ENCODE measurements at regions not wholly inside any gene's neighbourhood (a gene's known extent, or its start where the extent isn't known, plus 50 kb on each side); places are given as distances from the start of the nearest gene placed in this dataset.

- in situ Hi-C loops (cut with MboI), result no loop called here
- no peak for TF ChIP-seq EZH2phosphoT487 (IDR thresholded peaks at IDR 0.05; ENCODE audit: insufficient read depth, low read depth)
- TF ChIP-seq EZH2 (IDR thresholded peaks at IDR 0.05; ENCODE audit: insufficient read depth, poor library complexity, severe bottlenecking), result no peak
- Histone ChIP-seq H3K9ac (no peak overlapping the region), H3K4me1 (ENCODE audit: insufficient read depth) (no peaks in the 10 kb centered on the region), H3K9me2 (ENCODE audit: insufficient read depth) (no peaks in the 10 kb centered on the region), H4K20me1 (ENCODE audit: insufficient read depth) (no peaks in the 10 kb centered on the region), H3K9me3 (ENCODE audit: low read depth) (no peaks in the 10 kb centered on the region), H3K79me2 (ENCODE audit: insufficient read depth) (no peaks in the 10 kb centered on the region), H3K27me3 (replicated peaks; ENCODE audit: insufficient read depth) (no peaks in the 10 kb centered on the region), H3K36me3 (ENCODE audit: low read depth) (no peaks in the 10 kb centered on the region), H2AFZ (no peak overlapping the region), H3F3A (ENCODE audit: insufficient read depth) (no peaks in the 10 kb centered on the region), H3K27ac (no peak overlapping the region), H3K4me2 (ENCODE audit: unreplicated experiment) (no peak overlapping the region), H3K4me3 (no peak overlapping the region)
- no peak for DNase-seq
- WGBS, 2 experiments (ENCODE audit: low coverage in 1 of 2, low lambda C conversion rate in 2 of 2, missing lambda C conversion rate in 2 of 2), result 70 to 72% methylated on average over 2 of the region's 2 CpGs
Observed at GRCh38 chr13:97559030-97559429, 125.1 kb downstream of the RAP2A start.

- Histone ChIP-seq H3K9ac (no peak overlapping the region), H3K27me3 (replicated peaks; ENCODE audit: insufficient read depth) (no peaks in the 10 kb centered on the region), H4K20me1 (ENCODE audit: insufficient read depth) (no peaks in the 10 kb centered on the region), H3K9me2 (ENCODE audit: insufficient read depth) (no peaks in the 10 kb centered on the region), H3K36me3 (ENCODE audit: low read depth) (no peaks in the 10 kb centered on the region), H3K79me2 (ENCODE audit: insufficient read depth) (no peaks in the 10 kb centered on the region), H3F3A (ENCODE audit: insufficient read depth) (no peaks in the 10 kb centered on the region), H2AFZ (no peak overlapping the region), H3K27ac (no peak overlapping the region), H3K4me3 (no peak overlapping the region), H3K4me2 (ENCODE audit: unreplicated experiment) (no peak overlapping the region), H3K4me1 (ENCODE audit: insufficient read depth) (no peaks in the 10 kb centered on the region), H3K9me3 (ENCODE audit: low read depth) (no peaks in the 10 kb centered on the region)
- 82 to 87% methylated on average over 3 of the region's 3 CpGs for WGBS, 2 experiments (ENCODE audit: low coverage in 1 of 2, low lambda C conversion rate in 2 of 2, missing lambda C conversion rate in 2 of 2)
- TF ChIP-seq EZH2phosphoT487 (IDR thresholded peaks at IDR 0.05; ENCODE audit: insufficient read depth, low read depth) (no peak), EZH2 (IDR thresholded peaks at IDR 0.05; ENCODE audit: insufficient read depth, poor library complexity, severe bottlenecking) (no peak)
- in situ Hi-C loops (cut with MboI), result no loop called here
- no peak for DNase-seq
Observed at GRCh38 chr13:97559981-97560380, 126.0 kb downstream of the RAP2A start.

GRCh38 chr13:97561182-97561581 lies 127.2 kb downstream of the RAP2A start:
- TF ChIP-seq EZH2 (IDR thresholded peaks at IDR 0.05; ENCODE audit: insufficient read depth, poor library complexity, severe bottlenecking) (no peak), EZH2phosphoT487 (IDR thresholded peaks at IDR 0.05; ENCODE audit: insufficient read depth, low read depth) (no peak)
- Histone ChIP-seq H3K36me3 (ENCODE audit: low read depth) (no peaks in the 10 kb centered on the region), H3K4me1 (ENCODE audit: insufficient read depth) (no peaks in the 10 kb centered on the region), H4K20me1 (ENCODE audit: insufficient read depth) (no peaks in the 10 kb centered on the region), H2AFZ (no peak overlapping the region), H3K9me3 (ENCODE audit: low read depth) (no peaks in the 10 kb centered on the region), H3K27ac (no peak overlapping the region), H3K4me2 (ENCODE audit: unreplicated experiment) (no peak overlapping the region), H3K9me2 (ENCODE audit: insufficient read depth) (no peaks in the 10 kb centered on the region), H3K9ac (no peak overlapping the region), H3K27me3 (replicated peaks; ENCODE audit: insufficient read depth) (no peaks in the 10 kb centered on the region), H3F3A (ENCODE audit: insufficient read depth) (no peaks in the 10 kb centered on the region), H3K79me2 (ENCODE audit: insufficient read depth) (no peaks in the 10 kb centered on the region), H3K4me3 (no peak overlapping the region)
- no peak for DNase-seq
- WGBS, 2 experiments (ENCODE audit: low coverage in 1 of 2, low lambda C conversion rate in 2 of 2, missing lambda C conversion rate in 2 of 2), result 14% methylated on average over 1 of the region's 1 CpG
- in situ Hi-C loops (cut with MboI), result no loop called here

- Histone ChIP-seq H2AFZ (no peak overlapping the region), H3K27me3 (replicated peaks; ENCODE audit: insufficient read depth) (no peaks in the 10 kb centered on the region), H3K9me2 (ENCODE audit: insufficient read depth) (no peaks in the 10 kb centered on the region), H4K20me1 (ENCODE audit: insufficient read depth) (no peaks in the 10 kb centered on the region), H3K9ac (no peak overlapping the region), H3K36me3 (ENCODE audit: low read depth) (no peaks in the 10 kb centered on the region), H3K4me1 (ENCODE audit: insufficient read depth) (no peaks in the 10 kb centered on the region), H3K4me2 (ENCODE audit: unreplicated experiment) (no peak overlapping the region), H3K79me2 (ENCODE audit: insufficient read depth) (no peaks in the 10 kb centered on the region), H3K9me3 (ENCODE audit: low read depth) (no peaks in the 10 kb centered on the region), H3K27ac (no peak overlapping the region), H3K4me3 (no peak overlapping the region), H3F3A (ENCODE audit: insufficient read depth) (no peaks in the 10 kb centered on the region)
- in situ Hi-C loops (cut with MboI), result no loop called here
- no peak for DNase-seq
- WGBS, 2 experiments (ENCODE audit: low coverage in 1 of 2, low lambda C conversion rate in 2 of 2, missing lambda C conversion rate in 2 of 2), result 52 to 65% methylated on average over 1 of the region's 1 CpG
- TF ChIP-seq EZH2 (IDR thresholded peaks at IDR 0.05; ENCODE audit: insufficient read depth, poor library complexity, severe bottlenecking), result no peak
- TF ChIP-seq EZH2phosphoT487 (IDR thresholded peaks at IDR 0.05; ENCODE audit: insufficient read depth, low read depth), result no peak
Observed at GRCh38 chr13:97562962-97563361, 129.0 kb downstream of the RAP2A start.

- Histone ChIP-seq H3K36me3 (ENCODE audit: low read depth) (no peaks in the 10 kb centered on the region), H3K4me1 (ENCODE audit: insufficient read depth) (no peaks in the 10 kb centered on the region), H3K9me3 (ENCODE audit: low read depth) (no peaks in the 10 kb centered on the region), H3K9me2 (ENCODE audit: insufficient read depth) (no peaks in the 10 kb centered on the region), H3K4me3 (no peak overlapping the region), H3K27me3 (replicated peaks; ENCODE audit: insufficient read depth) (no peaks in the 10 kb centered on the region), H3F3A (ENCODE audit: insufficient read depth) (no peaks in the 10 kb centered on the region), H4K20me1 (ENCODE audit: insufficient read depth) (no peaks in the 10 kb centered on the region), H2AFZ (no peak overlapping the region), H3K4me2 (ENCODE audit: unreplicated experiment) (no peak overlapping the region), H3K27ac (no peak overlapping the region), H3K79me2 (ENCODE audit: insufficient read depth) (no peaks in the 10 kb centered on the region), H3K9ac (no peak overlapping the region)
- in situ Hi-C loops (cut with MboI), result no loop called here
- TF ChIP-seq EZH2phosphoT487 (IDR thresholded peaks at IDR 0.05; ENCODE audit: insufficient read depth, low read depth) (no peak), EZH2 (IDR thresholded peaks at IDR 0.05; ENCODE audit: insufficient read depth, poor library complexity, severe bottlenecking) (no peak)
- WGBS, 2 experiments (ENCODE audit: low coverage in 1 of 2, low lambda C conversion rate in 2 of 2, missing lambda C conversion rate in 2 of 2), result 84% methylated on average over 5 of the region's 5 CpGs
- DNase-seq, result no peak
Observed at GRCh38 chr13:97564956-97565355, 131.0 kb downstream of the RAP2A start.
